GM12873 (cell line): ENCODE measurements at regions not wholly inside any gene's neighbourhood (a gene's known extent, or its start where the extent isn't known, plus 50 kb on each side); places are given as distances from the start of the nearest gene placed in this dataset.

Source experiments
- CTCF ChIP-seq: IDR thresholded peaks from 2 replicates; pipeline ENCODE4 v1.5.1; 2012; ENCODE audit warnings: low read depth, mild to moderate bottlenecking, moderate library complexity, low read length, control low read depth; ENCODE audit not compliant: insufficient read depth; ENCODE audit errors: missing control alignments

- TF ChIP-seq CTCF, result no peak
Observed at GRCh38 chr20:40218971-40219370, 470.1 kb downstream of the MAFB start.

GRCh38 chr20:40218316-40218969, 470.6 kb downstream of the MAFB start:
- TF ChIP-seq CTCF, result no peak

GRCh38 chr20:40207655-40208054, 481.4 kb downstream of the MAFB start:
- TF ChIP-seq CTCF, result no peak

GRCh38 chr20:40205971-40206370, 483.1 kb downstream of the MAFB start:
- no peak for TF ChIP-seq CTCF

GRCh38 chr20:40203032-40203431, 486.0 kb downstream of the MAFB start:
- TF ChIP-seq CTCF, result no peak

- TF ChIP-seq CTCF, result no peak
Observed at GRCh38 chr20:40197691-40198090, 491.3 kb downstream of the MAFB start.

- no peak for TF ChIP-seq CTCF
Observed at GRCh38 chr20:40196846-40197436, 492.1 kb downstream of the MAFB start.
